ENCODE measurements at regions not wholly inside any gene's neighbourhood (a gene's known extent, or its start where the extent isn't known, plus 50 kb on each side); places are given as distances from the start of the nearest gene placed in this dataset.

DNA sequence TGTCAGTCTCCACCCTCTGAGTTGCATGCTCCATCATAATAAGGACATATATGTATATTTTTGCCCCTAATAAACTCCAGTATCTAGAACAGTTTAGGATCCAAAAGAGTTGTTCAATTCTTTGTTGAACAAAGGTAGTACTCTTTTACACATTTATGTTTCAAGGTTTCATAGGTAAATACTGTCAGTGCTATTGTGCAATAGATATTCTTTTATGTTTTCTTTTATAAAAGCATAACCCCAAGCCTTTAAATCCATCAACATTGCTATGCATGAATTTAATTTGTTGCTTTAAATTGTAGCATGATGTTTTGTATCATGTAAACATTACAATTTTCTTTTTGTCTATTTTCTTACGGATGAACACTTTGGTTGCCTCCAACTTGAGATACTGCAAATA lies 469.7 kb upstream of the COBL start:
- TF ChIP-seq POLR2A (IDR thresholded peaks at IDR 0.05) (no peak), POLR2AphosphoS5 (IDR thresholded peaks at IDR 0.05) (no peak), EP300 (IDR thresholded peaks at IDR 0.05) (no peak)
- TF ChIP-seq, protein P1, sequence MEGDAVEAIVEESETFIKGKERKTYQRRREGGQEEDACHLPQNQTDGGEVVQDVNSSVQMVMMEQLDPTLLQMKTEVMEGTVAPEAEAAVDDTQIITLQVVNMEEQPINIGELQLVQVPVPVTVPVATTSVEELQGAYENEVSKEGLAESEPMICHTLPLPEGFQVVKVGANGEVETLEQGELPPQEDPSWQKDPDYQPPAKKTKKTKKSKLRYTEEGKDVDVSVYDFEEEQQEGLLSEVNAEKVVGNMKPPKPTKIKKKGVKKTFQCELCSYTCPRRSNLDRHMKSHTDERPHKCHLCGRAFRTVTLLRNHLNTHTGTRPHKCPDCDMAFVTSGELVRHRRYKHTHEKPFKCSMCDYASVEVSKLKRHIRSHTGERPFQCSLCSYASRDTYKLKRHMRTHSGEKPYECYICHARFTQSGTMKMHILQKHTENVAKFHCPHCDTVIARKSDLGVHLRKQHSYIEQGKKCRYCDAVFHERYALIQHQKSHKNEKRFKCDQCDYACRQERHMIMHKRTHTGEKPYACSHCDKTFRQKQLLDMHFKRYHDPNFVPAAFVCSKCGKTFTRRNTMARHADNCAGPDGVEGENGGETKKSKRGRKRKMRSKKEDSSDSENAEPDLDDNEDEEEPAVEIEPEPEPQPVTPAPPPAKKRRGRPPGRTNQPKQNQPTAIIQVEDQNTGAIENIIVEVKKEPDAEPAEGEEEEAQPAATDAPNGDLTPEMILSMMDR (IDR thresholded peaks at IDR 0.05) = no peak
- Histone ChIP-seq H3K27me3 (no peaks in the 10 kb centered on the region), H3K9me3 (no peaks in the 10 kb centered on the region), H3K27ac (no peak overlapping the region), H3K4me1 (no peaks in the 10 kb centered on the region), H3K4me3 (no peak overlapping the region), H3K36me3 (no peaks in the 10 kb centered on the region)
- WGBS, 5 donors = 85 to 98% (median 92%) methylated on average over 1 of the region's 1 CpG
- intact Hi-C loops (cut with DNase I; ENCODE audit: low total_unique reads) = no loop called here
- no peak for DNase-seq

DNA sequence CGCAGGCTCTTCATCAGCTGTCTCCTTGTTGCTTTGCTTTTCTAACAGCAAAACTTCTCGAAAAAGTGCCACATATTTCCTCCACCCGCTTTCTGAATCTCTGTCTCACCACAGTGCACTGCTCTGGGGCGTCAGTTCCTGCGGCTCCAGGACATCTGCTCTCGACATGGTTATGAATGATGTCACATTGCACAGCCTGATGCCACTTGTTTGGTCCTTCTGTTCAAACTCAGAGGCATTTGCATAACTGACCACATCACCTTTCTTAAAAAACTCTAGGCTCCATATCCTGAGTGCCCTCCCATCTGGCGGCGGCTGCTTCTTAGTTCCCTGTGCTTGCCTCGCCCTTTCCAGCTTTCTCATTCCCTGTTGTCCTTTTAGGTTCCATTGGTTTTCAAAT lies 469.3 kb upstream of the COBL start:
- WGBS, 5 donors = 77 to 89% (median 83%) methylated on average over 9 of the region's 9 CpGs
- intact Hi-C loops (cut with DNase I; ENCODE audit: low total_unique reads) = no loop called here
- no peaks in the 10 kb centered on the region for H3K27me3 ChIP-seq
- no peak for DNase-seq
- H3K36me3 ChIP-seq = no peaks in the 10 kb centered on the region
- no peaks in the 10 kb centered on the region for H3K4me1 ChIP-seq
- no peak overlapping the region for H3K27ac ChIP-seq
- H3K9me3 ChIP-seq = no peaks in the 10 kb centered on the region
- H3K4me3 ChIP-seq = no peak overlapping the region
- no peak for TF ChIP-seq POLR2AphosphoS5 (IDR thresholded peaks at IDR 0.05)
- TF ChIP-seq, protein P1 (IDR thresholded peaks at IDR 0.05) = no peak
- TF ChIP-seq EP300 (IDR thresholded peaks at IDR 0.05) = no peak
- no peak for TF ChIP-seq POLR2A (IDR thresholded peaks at IDR 0.05)

DNA sequence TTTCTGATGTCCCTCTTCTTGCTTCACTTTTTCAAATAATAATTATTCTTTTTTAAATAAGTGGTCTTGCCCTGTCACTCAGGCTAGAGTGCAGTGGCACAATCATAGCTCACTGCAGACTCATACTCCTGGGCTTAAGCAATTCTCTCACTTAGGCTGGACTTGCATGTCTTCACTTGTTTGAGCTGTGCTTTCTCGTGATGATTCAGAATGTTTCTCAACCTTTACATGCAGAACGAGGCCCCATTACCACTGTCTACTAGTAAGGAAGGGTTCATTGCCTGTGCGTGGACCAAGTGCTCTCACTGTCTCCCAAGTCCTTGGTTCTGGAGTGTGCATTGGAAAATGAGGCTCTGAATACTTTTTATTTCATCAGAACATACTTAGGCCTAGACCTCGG lies 468.6 kb upstream of the COBL start:
- no peaks in the 10 kb centered on the region for H3K4me1 ChIP-seq
- intact Hi-C loops (cut with DNase I; ENCODE audit: low total_unique reads) = no loop called here
- no peaks in the 10 kb centered on the region for H3K27me3 ChIP-seq
- WGBS, 5 donors = 66 to 92% (median 80%) methylated on average over 4 of the region's 4 CpGs
- no peak overlapping the region for H3K27ac ChIP-seq
- no peaks in the 10 kb centered on the region for H3K9me3 ChIP-seq
- DNase-seq = no peak
- TF ChIP-seq, protein P1 (IDR thresholded peaks at IDR 0.05) = no peak
- TF ChIP-seq POLR2AphosphoS5 (IDR thresholded peaks at IDR 0.05) (no peak), POLR2A (IDR thresholded peaks at IDR 0.05) (no peak), EP300 (IDR thresholded peaks at IDR 0.05) (no peak)
- no peaks in the 10 kb centered on the region for H3K36me3 ChIP-seq
- no peak overlapping the region for H3K4me3 ChIP-seq

DNA sequence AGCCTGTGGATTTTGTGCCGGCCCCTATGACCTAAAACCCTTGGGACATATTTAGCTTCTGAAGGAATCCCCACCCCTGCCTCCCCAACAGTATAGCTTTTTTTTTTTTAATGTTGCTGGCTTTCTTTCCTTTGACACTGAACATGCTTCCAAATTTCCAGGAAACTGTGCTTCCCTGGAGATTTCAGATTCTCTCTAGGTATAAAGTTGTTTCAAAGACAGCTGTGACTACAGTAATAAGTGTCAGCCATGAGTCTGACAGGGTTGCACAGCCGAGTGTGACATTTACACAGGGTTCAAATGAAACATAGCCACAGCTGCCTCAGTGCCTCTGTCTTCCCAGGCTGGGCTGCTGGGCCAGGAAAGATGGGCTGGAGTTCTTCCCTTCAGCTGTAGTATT lies 466.6 kb upstream of the COBL start:
- TF ChIP-seq EP300 (IDR thresholded peaks at IDR 0.05) (no peak), POLR2A (IDR thresholded peaks at IDR 0.05) (no peak), POLR2AphosphoS5 (IDR thresholded peaks at IDR 0.05) (no peak)
- TF ChIP-seq, protein P1 (IDR thresholded peaks at IDR 0.05) = no peak
- WGBS, 5 donors = 61 to 74% (median 67%) methylated on average over 2 of the region's 2 CpGs
- Histone ChIP-seq H3K9me3 (no peaks in the 10 kb centered on the region), H3K4me1 (no peaks in the 10 kb centered on the region), H3K4me3 (no peak overlapping the region), H3K27me3 (no peaks in the 10 kb centered on the region), H3K36me3 (no peaks in the 10 kb centered on the region), H3K27ac (no peak overlapping the region)
- intact Hi-C loops (cut with DNase I; ENCODE audit: low total_unique reads) = no loop called here
- DNase-seq = no peak
